ENCODE measurements at regions not wholly inside any gene's neighbourhood (a gene's known extent, or its start where the extent isn't known, plus 50 kb on each side); places are given as distances from the start of the nearest gene placed in this dataset.

DNA sequence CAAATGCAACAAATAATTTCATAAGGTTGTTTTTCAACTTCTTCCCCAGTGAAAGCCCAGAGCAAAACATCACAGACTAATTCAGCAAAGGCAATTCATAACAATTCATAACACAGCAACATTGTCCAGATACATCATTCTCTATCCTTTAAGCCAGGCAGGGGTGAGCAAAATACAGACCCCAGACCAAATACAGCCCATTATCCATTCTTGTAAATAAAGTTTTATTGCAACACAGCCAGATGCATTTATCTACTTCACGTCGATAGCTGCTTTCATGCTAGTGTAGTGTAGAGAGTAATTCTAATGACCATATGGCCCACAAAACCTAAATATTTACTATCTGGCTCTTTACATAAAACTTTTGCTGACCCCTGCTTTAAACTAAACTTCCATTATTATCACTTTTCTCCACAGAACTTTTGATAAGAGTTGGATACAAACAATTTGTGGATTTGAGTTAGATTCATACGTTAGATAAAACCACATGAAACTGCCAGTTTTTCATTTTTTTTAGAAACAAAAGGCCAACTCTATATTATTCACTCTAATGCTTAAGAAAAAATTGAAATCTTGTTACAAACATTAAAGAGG, 174.4 kb downstream of the DUSP6 start:
- DNase-seq (ENCODE audit: low spot score in 2 of 2) = no peak
- no peak overlapping the region for H3K4me3 ChIP-seq (ENCODE audit: low read depth, poor library complexity, severe bottlenecking)
- TF ChIP-seq POLR2A (IDR thresholded peaks at IDR 0.05) (no peak), CTCF (IDR thresholded peaks at IDR 0.05) (no peak)
- intact Hi-C loops (cut with DNase I; ENCODE audit: low total_unique reads) = no loop called here
- WGBS, 2 donors = 89 to 91% methylated on average over 3 of the region's 3 CpGs

DNA sequence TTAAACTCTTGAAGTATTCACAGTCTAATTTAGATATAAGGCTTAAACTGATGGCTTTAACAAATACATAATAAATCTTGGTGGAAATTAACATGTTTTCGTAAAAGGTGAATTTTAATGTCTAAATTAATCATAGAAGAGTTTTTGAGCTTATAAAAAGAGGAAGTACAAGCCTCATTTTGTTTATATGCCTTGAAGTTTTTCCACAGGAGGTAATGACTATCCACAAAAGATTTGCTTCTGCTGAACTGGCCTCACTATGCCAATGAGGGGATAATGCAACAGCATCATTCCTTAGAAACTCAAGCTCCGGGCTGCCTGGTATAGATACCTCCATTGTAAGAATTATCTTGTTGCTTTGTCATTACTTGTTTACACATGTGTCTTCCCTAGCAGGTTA, 175.6 kb downstream of the DUSP6 start:
- no peak for DNase-seq (ENCODE audit: low spot score in 2 of 2)
- TF ChIP-seq CTCF (IDR thresholded peaks at IDR 0.05) (no peak), POLR2A (IDR thresholded peaks at IDR 0.05) (no peak)
- H3K4me3 ChIP-seq (ENCODE audit: low read depth, poor library complexity, severe bottlenecking) = no peak overlapping the region
- intact Hi-C loops (cut with DNase I; ENCODE audit: low total_unique reads) = no loop called here
- 59 to 70% methylated on average over 2 of the region's 2 CpGs for WGBS, 2 donors

GRCh38 chr12:89173678-89174077, 178.6 kb downstream of the DUSP6 start:
- no peak for TF ChIP-seq POLR2A (IDR thresholded peaks at IDR 0.05)
- no peak for TF ChIP-seq CTCF (IDR thresholded peaks at IDR 0.05)
- intact Hi-C loops (cut with DNase I; ENCODE audit: low total_unique reads) = no loop called here
- H3K4me3 ChIP-seq (ENCODE audit: low read depth, poor library complexity, severe bottlenecking) = no peak overlapping the region
- no peak for DNase-seq (ENCODE audit: low spot score in 2 of 2)
- 86 to 93% methylated on average over 4 of the region's 4 CpGs for WGBS, 2 donors

GRCh38 chr12:89173096-89173495, 179.2 kb downstream of the DUSP6 start:
- H3K4me3 ChIP-seq (ENCODE audit: low read depth, poor library complexity, severe bottlenecking) = no peak overlapping the region
- intact Hi-C loops (cut with DNase I; ENCODE audit: low total_unique reads) = no loop called here
- WGBS, 2 donors = 41 to 43% methylated on average over 1 of the region's 1 CpG
- TF ChIP-seq CTCF (IDR thresholded peaks at IDR 0.05) (no peak), POLR2A (IDR thresholded peaks at IDR 0.05) (no peak)
- no peak for DNase-seq (ENCODE audit: low spot score in 2 of 2)

DNA sequence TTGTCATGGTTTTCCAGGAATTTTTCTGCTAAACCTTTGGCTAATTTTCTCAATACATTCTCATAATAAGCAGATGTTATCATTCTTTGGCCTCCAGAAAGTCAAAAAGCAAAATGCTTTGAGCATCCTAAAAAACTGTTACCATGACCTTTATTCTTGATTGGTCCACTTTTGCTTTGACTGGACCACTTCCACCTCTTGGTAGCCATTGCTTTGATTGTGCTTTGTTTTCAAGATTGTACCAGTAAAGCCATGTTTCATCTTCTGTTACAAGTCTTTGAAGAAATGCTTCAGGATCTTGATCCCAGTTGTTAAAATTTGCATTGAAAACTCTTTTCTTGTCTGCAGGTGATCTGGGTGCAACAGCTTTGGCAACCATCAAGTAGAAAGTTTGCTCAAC, 180.1 kb downstream of the DUSP6 start:
- no peak overlapping the region for H3K4me3 ChIP-seq (ENCODE audit: low read depth, poor library complexity, severe bottlenecking)
- TF ChIP-seq POLR2A (IDR thresholded peaks at IDR 0.05) (no peak), CTCF (IDR thresholded peaks at IDR 0.05) (no peak)
- DNase-seq (ENCODE audit: low spot score in 2 of 2) = no peak
- intact Hi-C loops (cut with DNase I; ENCODE audit: low total_unique reads) = no loop called here

DNA sequence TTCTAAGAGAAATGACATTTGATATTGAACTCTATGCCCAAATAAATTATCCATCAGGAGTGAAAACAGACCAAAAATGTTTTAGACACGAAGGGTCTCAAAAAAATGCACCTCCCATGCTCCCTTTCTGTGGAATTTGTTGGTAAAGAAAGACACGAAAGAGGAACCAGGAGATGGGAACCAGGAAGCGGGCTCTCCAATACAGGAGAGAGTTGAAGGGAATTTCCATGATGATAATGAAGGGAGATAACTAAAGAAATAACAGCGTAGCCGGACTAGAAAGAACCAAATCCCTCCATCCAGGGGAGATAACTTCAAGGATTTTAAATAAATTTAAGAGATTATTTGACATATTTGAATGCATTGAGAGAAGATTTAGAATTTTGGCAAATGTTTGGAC, 183.0 kb downstream of the DUSP6 start:
- H3K4me3 ChIP-seq (ENCODE audit: low read depth, poor library complexity, severe bottlenecking) = no peak overlapping the region
- TF ChIP-seq CTCF (IDR thresholded peaks at IDR 0.05) (no peak), POLR2A (IDR thresholded peaks at IDR 0.05) (no peak)
- 85 to 88% methylated on average over 5 of the region's 5 CpGs for WGBS, 2 donors
- intact Hi-C loops (cut with DNase I; ENCODE audit: low total_unique reads) = no loop called here
- no peak for DNase-seq (ENCODE audit: low spot score in 2 of 2)

Measured in lower leg skin (tissue), 4 donors.